Renal pelvis (tissue), 1 donor: ENCODE measurements at regions not wholly inside any gene's neighbourhood (a gene's known extent, or its start where the extent isn't known, plus 50 kb on each side); places are given as distances from the start of the nearest gene placed in this dataset.

Experiments used
- DNase-seq: peaks from one replicate; pipeline ENCODE4 v3.0.0-alpha.2; 2013

DNA sequence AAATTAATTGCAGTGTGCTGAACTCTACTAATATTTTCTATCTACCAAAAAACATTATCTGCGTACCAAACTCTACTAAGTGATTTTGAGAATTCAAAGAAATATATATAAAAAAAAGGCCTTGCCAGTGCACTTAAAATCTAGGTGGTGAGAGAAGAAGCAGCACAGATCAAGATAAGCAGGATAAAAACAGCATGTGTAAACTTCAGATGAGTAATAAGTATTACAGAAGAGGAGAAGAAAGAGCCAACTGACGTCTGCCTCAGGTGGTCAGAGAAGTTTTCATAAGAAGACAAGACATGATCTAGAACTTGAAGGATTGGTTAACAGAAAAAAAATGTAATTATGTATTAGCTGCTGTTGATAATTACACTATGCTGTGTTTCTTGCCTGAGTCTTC lies 166.4 kb downstream of the DUSP6 start:
- DNase-seq: no peak

DNA sequence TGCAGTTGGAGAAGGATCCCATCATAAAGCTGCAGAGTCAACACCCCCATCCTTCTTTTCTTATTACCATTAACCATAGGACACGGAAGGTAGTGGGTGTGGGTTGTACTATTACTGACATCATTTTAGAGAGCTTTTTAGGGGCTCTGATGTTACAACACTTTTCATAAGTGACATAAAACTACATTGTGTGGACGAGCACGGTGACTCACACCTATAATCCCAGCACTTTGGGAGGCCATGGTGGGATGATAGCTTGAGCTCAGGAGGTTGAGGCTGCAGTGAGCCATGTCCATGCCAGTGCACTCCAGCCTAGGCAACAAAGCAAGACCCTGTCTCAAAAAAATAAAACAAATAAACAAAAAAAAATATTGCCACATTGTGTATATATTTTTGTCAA lies 167.1 kb downstream of the DUSP6 start:
- no peak for DNase-seq

DNA sequence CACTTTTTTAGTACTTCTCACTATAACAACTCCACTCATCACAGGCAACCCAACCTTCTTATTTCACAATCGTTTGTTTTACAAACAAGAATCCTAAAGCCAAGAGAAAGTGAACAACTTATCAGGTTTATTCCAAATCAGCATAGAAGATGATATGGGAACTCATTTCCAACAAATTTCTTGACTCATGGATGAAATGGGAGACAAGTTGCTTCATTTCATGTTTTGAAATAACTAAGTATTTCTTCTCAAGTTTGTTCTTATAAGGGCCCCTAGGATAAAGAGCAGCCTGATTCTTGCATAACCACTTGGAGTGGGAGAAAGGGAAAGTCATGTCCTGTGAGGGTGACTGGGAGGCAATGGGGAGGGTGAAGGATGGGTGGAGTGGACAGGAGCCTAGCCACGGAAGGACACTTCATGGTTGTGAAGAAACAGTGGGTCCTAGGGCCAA lies 168.3 kb downstream of the DUSP6 start:
- no peak for DNase-seq

DNA sequence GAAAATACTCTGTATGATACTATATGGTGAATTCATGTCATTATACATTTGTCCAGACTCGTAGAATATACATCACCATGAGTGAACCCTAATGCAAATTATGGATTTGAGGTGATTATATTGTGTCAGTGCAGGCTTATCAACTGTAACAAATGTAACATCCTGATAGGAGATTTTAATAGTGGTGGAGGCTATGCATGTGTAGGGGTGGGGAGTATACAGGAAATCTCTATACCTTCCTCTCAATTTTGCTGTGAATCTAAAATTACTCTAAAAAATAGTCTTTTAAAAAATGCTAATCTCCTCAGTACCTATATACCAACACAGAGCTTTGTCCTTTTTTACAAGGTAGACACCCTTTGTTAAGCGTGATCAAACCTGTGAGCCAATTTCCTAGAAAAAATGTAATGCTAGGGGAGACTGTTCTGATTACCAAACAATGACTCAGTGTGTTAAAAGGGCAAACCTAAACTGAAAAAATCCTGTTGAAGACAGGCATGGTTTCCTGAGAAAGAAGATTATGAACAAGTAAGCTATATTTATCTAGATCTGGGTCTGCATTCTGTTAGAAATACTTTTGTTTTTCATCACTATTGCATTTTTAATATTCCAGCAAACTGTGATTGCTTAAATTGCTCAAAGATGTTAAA lies 170.9 kb downstream of the DUSP6 start:
- DNase-seq: no peak

DNA sequence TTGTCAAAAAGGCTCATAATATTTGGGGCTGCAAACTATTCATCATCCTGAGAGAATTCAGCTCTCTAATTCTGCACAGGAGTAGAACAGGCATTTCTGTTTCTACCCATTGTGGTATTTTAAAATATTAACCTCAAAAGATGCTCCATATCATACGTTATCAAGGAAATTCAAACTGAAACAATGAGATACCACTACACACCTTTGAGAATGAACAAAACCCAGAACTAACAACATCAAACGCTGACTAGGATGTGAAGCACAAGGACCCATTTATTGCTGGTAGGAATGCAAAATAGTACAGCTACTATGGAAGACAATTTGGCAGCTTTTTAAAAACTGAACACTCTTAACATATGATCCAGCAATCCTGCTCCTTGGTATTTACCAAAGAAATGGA lies 171.8 kb downstream of the DUSP6 start:
- no peak for DNase-seq

DNA sequence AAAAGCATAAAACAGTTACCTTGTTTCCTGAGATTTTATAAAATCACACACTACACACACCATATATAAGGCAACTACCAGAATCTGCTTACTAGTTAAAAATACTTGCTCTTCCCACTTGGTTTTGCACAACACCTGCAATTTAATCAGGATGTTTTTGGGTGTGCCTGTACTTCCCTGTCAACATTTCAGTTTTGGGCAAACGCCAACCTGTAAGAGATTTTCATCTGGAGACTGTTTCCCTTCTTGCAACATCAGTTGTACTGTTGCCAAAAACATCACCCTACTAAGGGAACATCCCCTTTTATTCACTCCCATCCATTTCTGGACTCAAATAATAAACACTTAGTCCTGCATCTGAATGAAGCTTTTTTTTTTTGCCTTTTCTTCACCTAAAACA lies 172.3 kb downstream of the DUSP6 start:
- DNase-seq: peak; percentile 10

DNA sequence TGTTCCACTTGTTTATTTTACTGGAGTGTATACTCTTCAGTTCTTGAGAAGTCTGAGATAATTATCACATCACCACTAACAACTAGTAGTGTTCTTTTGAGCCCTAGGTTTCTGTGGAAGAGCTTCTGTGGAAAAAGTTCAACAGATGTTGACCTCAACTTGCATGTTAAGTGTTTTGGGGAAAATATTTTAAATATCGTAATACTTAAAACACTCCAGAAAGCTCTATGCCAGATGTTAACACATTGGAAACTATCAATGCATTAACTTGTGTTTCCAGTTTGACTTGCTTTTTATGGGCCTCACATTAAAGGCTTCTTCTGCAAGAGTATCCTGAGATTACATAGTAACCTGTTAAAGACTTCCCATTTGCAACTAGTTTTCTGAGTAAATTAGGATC lies 173.1 kb downstream of the DUSP6 start:
- no peak for DNase-seq

- no peak for DNase-seq
Measured at GRCh38 chr12:89177802-89178395, 174.4 kb downstream of the DUSP6 start.

- no peak for DNase-seq
Measured at GRCh38 chr12:89176676-89177075, 175.6 kb downstream of the DUSP6 start.

DNA sequence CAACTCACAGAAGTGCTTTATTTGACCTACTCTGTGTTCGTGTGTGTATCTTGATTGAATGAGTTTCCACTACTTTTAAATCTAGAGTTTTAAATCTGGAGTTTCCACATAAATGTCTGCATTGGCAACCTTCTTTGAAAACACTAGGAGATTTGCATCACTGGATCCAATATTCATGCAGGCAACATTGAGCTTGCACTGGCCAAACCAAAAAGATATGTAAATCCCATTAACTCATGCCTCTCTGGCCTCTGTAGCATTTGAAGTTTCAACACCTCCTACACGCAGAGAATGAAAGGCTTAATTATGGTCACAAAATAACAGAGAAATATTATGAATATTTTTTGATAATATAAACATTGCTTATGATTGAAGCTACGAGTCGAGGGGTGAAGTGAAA lies 178.6 kb downstream of the DUSP6 start:
- DNase-seq: no peak

- no peak for DNase-seq
Measured at GRCh38 chr12:89173096-89173495, 179.2 kb downstream of the DUSP6 start.

DNA sequence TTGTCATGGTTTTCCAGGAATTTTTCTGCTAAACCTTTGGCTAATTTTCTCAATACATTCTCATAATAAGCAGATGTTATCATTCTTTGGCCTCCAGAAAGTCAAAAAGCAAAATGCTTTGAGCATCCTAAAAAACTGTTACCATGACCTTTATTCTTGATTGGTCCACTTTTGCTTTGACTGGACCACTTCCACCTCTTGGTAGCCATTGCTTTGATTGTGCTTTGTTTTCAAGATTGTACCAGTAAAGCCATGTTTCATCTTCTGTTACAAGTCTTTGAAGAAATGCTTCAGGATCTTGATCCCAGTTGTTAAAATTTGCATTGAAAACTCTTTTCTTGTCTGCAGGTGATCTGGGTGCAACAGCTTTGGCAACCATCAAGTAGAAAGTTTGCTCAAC lies 180.1 kb downstream of the DUSP6 start:
- DNase-seq: no peak

GRCh38 chr12:89169321-89169720 lies 183.0 kb downstream of the DUSP6 start:
- DNase-seq: no peak

GRCh38 chr12:89167986-89168385 lies 184.3 kb downstream of the DUSP6 start:
- no peak for DNase-seq

GRCh38 chr12:89166525-89166934 lies 185.8 kb downstream of the DUSP6 start:
- DNase-seq: peak; percentile 5

DNA sequence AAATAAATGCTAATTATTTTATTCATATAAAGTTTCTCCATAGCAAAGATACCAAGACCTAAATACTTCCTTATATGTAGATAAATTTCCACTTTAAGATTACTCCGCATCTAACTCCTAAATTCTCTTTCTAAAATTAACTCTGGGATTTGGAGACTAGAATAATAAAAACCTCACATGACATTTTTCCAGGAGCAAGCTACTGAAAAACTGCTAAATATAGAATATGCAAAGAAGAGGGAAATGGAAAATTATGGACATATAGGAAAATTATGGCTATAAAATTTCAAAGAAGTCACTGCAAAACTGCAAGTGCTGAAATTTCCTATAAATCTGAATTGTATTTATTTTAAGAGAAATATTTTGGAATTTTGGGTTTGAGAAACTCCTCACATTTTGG lies 186.2 kb downstream of the DUSP6 start:
- DNase-seq: no peak

DNA sequence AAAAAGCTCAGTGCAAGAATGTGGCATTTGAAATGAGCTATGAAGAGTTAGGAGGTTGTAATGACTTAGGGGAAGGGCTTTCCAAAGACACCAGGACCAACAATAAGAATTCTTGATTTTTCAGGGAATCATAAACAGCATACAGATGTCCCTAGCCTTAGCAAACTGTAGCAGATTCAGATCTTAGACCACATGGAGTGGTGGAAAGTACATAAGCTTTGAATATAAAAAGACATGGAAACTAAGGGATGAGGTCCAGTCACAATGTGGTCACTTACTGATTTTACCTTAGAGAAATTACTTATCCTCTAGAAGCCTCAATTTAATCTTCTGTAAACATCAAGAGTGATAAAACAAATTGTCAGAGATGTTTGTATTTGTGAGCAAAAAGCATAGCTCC lies 186.6 kb downstream of the DUSP6 start:
- no peak for DNase-seq

DNA sequence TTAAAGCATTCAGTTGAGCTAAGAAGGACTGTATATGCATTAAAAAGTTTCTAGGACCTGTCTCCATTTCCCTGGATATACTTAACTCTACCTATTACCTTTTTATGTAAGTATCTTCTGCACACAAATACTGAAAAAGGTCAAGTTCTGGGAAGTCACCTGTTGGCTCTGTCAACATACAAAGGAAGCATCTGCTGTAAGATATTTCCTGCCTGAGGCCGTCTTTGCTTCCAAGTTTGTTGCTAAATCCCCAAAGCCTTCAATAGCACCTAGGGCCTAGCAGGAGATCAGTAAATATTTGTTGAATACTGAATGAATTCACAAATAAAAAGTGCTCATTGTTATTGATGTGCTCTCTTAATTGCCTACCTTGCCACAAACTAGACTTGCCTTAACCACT lies 188.4 kb downstream of the DUSP6 start:
- DNase-seq: no peak

DNA sequence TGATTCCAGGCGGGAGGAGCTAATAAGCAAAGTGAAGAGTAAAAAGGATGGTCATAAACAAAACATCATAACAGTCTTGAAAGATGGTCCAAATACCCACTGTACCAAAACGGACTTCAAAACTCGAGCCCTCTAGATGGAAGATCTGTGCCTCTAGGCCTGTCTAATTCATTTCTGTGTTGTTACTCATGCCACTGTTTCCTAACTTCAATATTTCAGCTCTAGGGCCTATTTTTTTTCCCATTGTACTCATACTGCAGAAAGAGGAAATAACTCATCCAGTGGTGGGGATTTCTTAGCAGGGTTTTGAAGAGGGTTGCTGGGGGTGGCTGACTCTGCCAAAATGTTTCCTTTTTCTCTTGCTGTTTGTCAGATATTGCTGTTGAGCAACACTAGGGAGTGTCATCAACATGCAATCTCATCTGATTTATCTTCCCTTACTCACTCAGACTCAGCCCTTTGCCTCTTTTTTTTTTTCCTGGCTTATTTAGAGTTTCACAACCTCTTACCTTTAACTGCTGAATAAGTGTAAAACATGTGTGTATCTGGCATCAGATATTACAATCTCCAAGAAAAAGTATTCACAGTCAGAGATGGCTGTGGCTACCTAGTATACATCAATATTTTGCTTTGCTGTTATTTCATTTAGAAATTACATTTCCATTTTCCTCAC lies 189.6 kb downstream of the DUSP6 start:
- peak; percentile 33 for DNase-seq

DNA sequence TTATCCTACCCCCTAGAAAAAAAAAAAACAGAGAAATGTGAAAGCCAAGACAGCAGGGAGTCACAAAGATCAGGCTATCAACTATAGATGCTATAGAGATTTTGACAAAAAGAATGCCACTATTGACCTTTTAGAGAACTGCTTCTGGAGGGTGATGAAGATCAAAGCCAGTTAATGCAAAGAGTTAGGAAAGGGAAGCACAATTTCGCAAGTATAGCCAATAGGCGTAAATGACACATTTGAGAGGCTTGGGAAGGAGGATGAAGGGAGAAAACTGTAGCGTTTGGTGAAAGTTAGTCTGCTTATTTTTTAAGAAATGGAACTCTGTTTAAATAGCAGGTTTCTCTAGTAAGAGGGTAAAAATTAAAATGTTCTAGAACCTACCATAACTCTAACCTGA lies 190.7 kb downstream of the DUSP6 start:
- DNase-seq: no peak

DNA sequence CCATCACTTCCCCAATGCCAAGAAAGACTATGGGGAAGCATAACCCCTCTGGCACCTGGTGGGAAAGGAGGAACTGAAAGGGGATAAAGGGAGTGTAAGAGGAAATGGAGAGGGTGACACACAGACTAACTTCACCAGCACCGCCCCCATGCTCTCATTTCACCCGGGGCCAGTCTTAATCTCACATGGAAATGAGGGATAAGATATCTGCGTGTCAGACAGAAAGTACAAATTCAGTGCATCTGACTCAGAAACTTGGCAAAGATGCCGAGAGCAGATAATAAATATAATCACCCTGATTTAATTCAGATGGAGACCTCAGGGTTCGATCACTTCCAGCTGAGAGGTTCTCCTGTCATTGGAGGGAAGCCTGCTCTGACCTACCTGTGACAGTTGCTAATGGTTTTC lies 191.6 kb downstream of the DUSP6 start:
- DNase-seq: no peak

DNA sequence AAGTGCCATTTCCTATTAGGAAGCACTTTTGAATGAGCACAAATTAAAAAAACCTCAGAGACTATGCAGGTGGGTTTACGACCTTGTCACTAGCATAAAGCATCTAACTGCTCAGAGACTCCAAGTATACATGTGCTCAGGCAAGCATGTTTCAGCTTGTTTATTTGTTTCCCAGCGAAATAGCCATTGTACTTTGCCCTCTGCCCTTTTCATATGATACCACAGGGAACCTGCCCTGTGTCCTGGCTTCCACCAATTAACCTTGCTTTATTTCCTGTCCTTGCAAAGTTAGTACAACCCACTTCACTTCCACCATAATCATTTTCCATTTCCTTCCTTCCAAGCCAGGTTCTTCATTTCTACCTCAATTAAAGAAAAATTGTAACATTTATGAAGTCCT lies 194.9 kb downstream of the DUSP6 start:
- no peak for DNase-seq

- no peak for DNase-seq
Measured at GRCh38 chr12:89156862-89157262, 195.4 kb downstream of the DUSP6 start.

DNA sequence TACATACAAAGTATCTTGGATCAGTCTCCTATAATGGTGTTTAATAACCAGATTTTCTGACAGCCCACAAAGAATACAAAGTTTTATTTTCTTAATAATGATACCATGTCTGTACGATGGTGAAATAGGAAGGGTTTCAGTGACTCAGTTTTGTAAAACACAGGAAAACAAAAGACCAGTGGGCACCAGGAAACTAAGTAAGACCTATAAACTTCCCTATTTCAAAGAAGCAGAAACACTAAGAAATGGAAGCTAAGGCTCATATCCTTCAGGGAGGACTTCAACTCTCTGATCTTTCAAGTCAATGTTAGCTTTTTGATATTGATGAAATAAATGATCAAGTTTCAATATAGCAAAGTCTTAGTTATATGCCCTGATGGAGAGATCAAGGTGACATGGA lies 196.0 kb downstream of the DUSP6 start:
- DNase-seq: no peak
